Fibroblast of pulmonary artery (primary cell): ENCODE measurements at regions not wholly inside any gene's neighbourhood (a gene's known extent, or its start where the extent isn't known, plus 50 kb on each side); places are given as distances from the start of the nearest gene placed in this dataset.
"Not testable (repeated sequence)": the region's sequence is repeated elsewhere in the genome, so short reads cannot be mapped to it uniquely, and the experiment has no call there.

Experiments
- DNase-seq: peaks from one replicate; pipeline ENCODE4 v3.0.0-alpha.2; 2010; ENCODE audit warnings: low read depth
- H3K4me3 ChIP-seq: replicated peaks from 2 replicates; pipeline ENCODE4 v1.5.1; 2011; ENCODE audit warnings: low read depth, mild to moderate bottlenecking, control low read depth, low read length, moderate library complexity
- TF ChIP-seq, protein P1 (sequence below): IDR thresholded peaks from 2 replicates; pipeline ENCODE4 v1.5.1; 2011; ENCODE audit warnings: mild to moderate bottlenecking, control low read depth, low read length, inconsistent platforms; ENCODE audit errors: missing control alignments

DNA sequence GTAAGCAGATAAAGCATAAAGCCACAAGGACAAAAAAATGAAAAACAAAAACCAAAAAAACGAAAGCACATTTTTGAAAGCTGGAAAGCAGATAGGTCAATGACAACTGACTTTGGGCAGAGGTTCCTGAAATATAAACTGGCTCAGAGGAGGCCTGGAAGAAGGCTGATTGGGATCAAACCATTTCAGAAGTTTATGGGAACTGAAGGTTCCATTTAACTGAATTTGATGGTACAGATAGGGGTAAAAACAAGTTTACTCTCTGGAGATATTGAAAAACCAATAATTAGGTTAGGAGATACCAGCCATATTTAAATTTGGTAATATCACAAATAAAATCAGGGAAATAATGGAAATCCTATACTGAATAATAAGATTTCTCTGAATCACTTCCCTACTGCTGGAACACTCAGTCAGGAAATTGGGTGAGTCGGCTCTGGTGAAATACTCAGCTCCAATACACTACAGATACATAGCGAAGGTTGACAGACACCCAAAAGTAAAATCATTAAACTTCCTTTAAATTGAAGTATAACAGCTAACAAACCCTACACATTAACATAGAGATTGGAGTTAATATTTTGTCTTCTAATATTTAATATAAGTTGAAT, 1584.3 kb downstream of the STIM2 start:
- no peak overlapping the region for H3K4me3 ChIP-seq
- TF ChIP-seq, protein P1, sequence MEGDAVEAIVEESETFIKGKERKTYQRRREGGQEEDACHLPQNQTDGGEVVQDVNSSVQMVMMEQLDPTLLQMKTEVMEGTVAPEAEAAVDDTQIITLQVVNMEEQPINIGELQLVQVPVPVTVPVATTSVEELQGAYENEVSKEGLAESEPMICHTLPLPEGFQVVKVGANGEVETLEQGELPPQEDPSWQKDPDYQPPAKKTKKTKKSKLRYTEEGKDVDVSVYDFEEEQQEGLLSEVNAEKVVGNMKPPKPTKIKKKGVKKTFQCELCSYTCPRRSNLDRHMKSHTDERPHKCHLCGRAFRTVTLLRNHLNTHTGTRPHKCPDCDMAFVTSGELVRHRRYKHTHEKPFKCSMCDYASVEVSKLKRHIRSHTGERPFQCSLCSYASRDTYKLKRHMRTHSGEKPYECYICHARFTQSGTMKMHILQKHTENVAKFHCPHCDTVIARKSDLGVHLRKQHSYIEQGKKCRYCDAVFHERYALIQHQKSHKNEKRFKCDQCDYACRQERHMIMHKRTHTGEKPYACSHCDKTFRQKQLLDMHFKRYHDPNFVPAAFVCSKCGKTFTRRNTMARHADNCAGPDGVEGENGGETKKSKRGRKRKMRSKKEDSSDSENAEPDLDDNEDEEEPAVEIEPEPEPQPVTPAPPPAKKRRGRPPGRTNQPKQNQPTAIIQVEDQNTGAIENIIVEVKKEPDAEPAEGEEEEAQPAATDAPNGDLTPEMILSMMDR = no peak
- DNase-seq = peak; percentile 33

DNA sequence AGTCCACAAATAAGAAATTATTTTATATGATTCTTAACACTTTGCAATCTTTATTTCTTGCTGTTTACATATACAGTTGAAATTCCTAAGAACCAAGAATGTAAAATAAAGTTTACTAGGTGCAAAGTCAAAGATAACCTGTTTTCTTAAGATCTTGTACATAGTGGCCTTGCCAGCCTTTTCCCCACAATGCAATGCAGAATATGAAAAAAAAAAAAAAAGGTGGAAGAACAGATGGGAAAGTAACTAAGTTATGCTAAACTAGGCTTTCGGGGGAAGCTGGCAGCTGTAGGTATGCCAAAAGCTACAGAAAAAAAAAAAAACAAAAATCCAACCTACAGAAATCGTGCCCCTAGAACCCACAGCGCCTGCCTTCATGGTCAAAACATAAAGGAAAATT, 1588.4 kb downstream of the STIM2 start:
- TF ChIP-seq, protein P1 = no peak
- DNase-seq = no peak
- H3K4me3 ChIP-seq = no peak overlapping the region

DNA sequence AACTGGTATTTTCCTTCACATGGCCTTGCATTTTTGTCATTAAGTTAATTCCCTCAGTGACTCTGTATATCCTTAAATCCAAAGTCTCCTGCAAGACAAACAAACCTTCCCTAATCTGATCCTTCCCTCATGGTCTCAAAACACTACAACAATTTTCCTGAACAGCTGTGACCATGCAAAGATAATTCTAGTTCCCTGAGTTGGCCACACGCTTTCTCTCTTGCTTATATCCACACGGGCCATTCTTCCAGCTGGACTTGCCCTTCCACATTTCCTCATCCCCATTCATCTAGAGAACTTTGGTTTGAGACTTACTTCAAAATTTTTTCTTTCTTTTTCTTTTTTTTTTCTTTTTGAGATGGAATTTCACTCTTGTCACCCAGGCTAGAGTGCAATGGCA, 1590.7 kb downstream of the STIM2 start:
- DNase-seq = no peak

DNA sequence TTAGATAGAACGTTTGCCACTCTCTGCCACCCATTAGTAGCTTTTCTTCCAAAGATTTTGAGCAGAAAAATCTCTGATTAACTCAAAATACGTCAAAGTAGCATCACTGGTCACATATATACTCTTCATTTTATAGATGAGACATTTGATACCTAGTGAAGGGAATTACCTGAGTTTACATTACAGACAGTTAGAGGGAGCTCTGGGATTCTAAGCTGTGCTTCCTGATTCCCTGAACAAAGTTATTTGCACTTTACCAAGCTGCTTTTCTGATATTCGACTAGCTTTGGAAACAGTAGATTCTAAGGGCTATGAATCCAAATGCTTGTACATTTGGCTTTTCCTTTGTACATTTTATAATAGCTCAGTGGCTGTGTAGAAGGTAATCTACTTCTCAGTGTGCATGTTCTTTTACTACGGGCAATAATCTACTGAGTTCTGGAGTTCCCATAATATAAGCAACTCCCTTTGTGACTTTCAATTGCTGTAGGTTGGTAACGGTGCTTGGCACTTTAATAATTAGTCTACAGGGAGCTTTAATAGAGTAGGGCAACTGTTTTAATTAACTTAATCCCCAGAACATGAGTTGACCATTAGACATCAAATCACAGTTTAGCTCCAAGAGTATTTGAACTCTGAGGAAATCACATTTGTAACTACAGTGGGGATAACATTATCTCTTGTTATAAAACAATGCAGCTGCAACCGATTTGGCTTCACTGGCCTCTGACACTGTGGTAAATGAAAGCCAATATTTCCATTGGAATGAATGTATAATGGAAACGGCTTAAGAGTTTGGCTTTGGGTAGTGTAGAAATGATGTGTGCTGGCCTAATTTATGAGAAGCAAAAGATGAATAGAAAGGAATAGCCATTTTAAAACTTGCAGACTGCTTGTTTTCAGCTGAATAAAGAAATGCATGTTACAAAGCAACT, 1602.4 kb downstream of the STIM2 start:
- DNase-seq = no peak
- no peak overlapping the region for H3K4me3 ChIP-seq
- TF ChIP-seq, protein P1 = peak; percentile 11

More for the DNA sequence above, 1590.7 kb downstream of the STIM2 start:
- TF ChIP-seq, protein P1 = no peak
- no peak overlapping the region for H3K4me3 ChIP-seq

DNA sequence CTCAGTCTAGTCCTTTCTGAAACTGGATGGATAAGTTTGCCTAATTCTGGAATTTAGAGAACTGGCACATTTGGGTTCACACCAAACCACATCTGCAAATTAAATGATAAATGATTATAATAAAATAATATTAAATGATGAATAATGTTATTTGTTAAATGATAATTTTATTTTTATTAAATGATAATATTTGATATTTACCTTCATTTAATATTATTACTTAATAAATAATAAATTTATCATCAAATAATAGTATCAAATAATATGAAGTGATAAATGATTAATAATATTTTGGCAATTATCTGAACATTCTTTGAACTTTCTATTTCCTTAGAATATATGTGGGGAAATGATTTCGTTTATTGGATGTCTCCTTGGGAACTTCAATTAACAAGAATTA, 1604.2 kb downstream of the STIM2 start:
- DNase-seq = no peak

DNA sequence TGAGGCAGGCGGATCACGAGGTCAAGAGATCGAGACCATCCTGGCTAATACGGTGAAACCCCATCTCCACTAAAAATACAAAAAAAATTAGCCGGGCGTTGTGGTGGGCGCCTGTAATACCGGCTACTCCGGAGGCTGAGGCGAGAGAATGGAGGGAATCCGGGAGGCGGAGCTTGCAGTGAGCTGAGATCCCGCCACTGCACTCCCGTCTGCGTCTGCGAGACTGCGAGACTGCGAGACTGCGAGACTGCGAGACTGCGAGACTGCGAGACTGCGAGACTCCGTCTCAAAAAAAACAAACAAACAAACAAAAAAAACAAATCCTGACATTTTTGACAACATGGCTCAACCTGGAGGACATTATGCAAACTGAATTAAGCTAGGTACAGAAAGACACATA, 1606.2 kb downstream of the STIM2 start:
- not testable (repeated sequence) for DNase-seq

More for the DNA sequence above, 1604.2 kb downstream of the STIM2 start:
- TF ChIP-seq, protein P1 = no peak
- no peak overlapping the region for H3K4me3 ChIP-seq

DNA sequence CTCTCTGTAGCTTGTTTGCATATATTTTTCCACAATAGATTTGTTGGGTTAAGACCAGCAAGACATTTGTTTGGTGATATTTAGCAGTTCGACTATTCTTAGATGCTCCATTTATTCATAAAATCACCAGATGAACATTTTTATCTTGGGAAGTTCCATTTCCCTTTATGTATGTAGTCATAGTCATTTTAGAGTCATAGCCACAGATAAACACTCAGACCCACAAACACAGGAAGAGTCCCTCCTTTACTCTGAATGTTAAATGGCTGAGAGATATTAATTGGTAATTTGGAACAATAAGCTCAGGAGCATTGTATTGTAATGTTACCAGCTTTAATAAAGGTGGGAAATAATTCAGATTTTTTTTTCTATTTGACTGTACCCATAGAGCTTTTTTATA, 1608.7 kb downstream of the STIM2 start:
- TF ChIP-seq, protein P1 = no peak
- DNase-seq = no peak
- H3K4me3 ChIP-seq = no peak overlapping the region

More for the DNA sequence above, 1606.2 kb downstream of the STIM2 start:
- not testable (repeated sequence) for H3K4me3 ChIP-seq
